CD4-positive, alpha-beta T cell (primary cell): ENCODE measurements at regions not wholly inside any gene's neighbourhood (a gene's known extent, or its start where the extent isn't known, plus 50 kb on each side); places are given as distances from the start of the nearest gene placed in this dataset.

Experiments
- ATAC-seq: fragments of 200-7000 bp; cut with Tn5 transposase; one replicate; pipeline ENCODE4 v1.10.0; 2022; ENCODE audit warnings: mild to moderate bottlenecking; ENCODE audit not compliant: poor library complexity
- CTCF ChIA-PET: fragments of 350-600 bp; sonication (Branson Sonifier 250); formaldehyde crosslinking; loops from one replicate; lab custom pipeline; 2021; ENCODE audit warnings: antibody characterized with exemption, inconsistent platforms; lab: Charles Lee
- POLR2A ChIA-PET: fragments of 350-600 bp; sonication (Branson Sonifier 250); formaldehyde crosslinking; loops from one replicate; lab custom pipeline; 2021; ENCODE audit warnings: antibody characterized with exemption, inconsistent platforms; lab: Charles Lee
- DNase-seq, 14 experiments: peaks; one replicate each; pipeline ENCODE4 v3.0.0-alpha.2; 2013 to 2020; ENCODE audit warnings: mixed read lengths in 2 of 14
- H3K27ac ChIP-seq, 2 donors: one replicate each; pipeline versions ENCODE4 v1.5.1 to v1.7.0; 2013; ENCODE audit warnings: low read length in 2 of 2, low read depth in 1 of 2, mild to moderate bottlenecking in 1 of 2
- H3K27me3 ChIP-seq, 2 experiments: 1 replicate in 1 of 2; 2 replicates in 1 of 2; pipeline versions ENCODE4 v1.6.1 to v1.7.0; 2013; ENCODE audit warnings: low read length in 2 of 2, control low read depth in 1 of 2, mild to moderate bottlenecking in 1 of 2, moderate library complexity in 1 of 2; ENCODE audit not compliant: insufficient read depth in 2 of 2, control insufficient read depth in 1 of 2
- H3K36me3 ChIP-seq: one replicate; pipeline ENCODE4 v1.6.1; 2013; ENCODE audit warnings: low read length, control low read depth; ENCODE audit not compliant: insufficient read depth
- H3K4me1 ChIP-seq: one replicate; pipeline ENCODE4 v1.6.1; 2013; ENCODE audit warnings: low read length, control low read depth; ENCODE audit not compliant: insufficient read depth
- H3K4me3 ChIP-seq: one replicate; pipeline ENCODE4 v1.5.1; 2013; ENCODE audit warnings: mild to moderate bottlenecking, low read length, moderate library complexity
- H3K9me3 ChIP-seq, 2 experiments: 1 replicate in 1 of 2; 2 replicates in 1 of 2; pipeline versions ENCODE4 v1.6.1 to v1.7.0; 2013; ENCODE audit warnings: low read length in 2 of 2, mild to moderate bottlenecking in 2 of 2, control low read depth in 1 of 2, moderate library complexity in 1 of 2; ENCODE audit not compliant: control insufficient read depth in 1 of 2, insufficient read depth in 1 of 2
- H3K27ac Mint-ChIP-seq: one replicate; pipeline ENCODE4 v1.8.0; 2020; ENCODE audit warnings: mixed read lengths
- H3K27me3 Mint-ChIP-seq: one replicate; pipeline ENCODE4 v1.8.0; 2021; ENCODE audit warnings: mixed read lengths
- H3K36me3 Mint-ChIP-seq: one replicate; pipeline ENCODE4 v1.8.0; 2021; ENCODE audit warnings: low read depth, mixed read lengths
- H3K4me1 Mint-ChIP-seq: one replicate; pipeline ENCODE4 v1.8.0; 2021; ENCODE audit warnings: low read depth, mixed read lengths
- H3K4me3 Mint-ChIP-seq: one replicate; pipeline ENCODE4 v1.8.0; 2020; ENCODE audit warnings: mild to moderate bottlenecking, mixed read lengths
- H3K9me3 Mint-ChIP-seq: one replicate; pipeline ENCODE4 v1.8.0; 2020; ENCODE audit warnings: mixed read lengths
- CTCF ChIP-seq: fragments of 200-600 bp; IDR thresholded peaks from one replicate; pipeline ENCODE4 v1.8.0; 2022; ENCODE audit warnings: antibody characterized with exemption, mild to moderate bottlenecking
- intact Hi-C, 2 experiments: fragments of 100-400 bp; cut with DNase I in 1 of 2; cut with micrococcal nuclease in 1 of 2; formaldehyde crosslinking; loops; one replicate each; pipeline versions ENCODE4 v1.15.1 to v1.9.0; 2023 to 2025; cut with DNase I, micrococcal nuclease

DNA sequence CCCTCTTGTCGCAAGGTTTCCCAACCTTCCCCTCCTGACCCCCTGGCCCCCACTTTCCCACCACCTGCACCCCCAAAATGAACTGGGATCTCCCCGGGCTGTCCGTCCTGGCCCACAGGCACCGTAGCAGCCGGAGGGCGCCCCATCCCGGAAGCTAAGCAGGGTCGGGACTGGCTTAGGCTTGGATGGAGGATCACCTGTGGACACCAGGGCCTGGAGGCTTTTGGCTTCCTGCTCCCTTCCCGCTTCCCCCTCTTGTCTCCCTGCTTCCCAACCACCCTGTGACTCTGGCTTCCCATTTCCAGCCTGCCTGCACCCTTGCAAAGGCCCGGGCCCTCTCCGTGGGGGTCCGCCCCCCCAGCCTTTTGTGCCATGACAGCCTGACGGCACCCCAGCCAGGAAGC lies 2291.3 kb downstream of the TP53TG3F start:
- Histone ChIP-seq H3K4me1 (no peaks in the 10 kb centered on the region), H3K36me3 (no peaks in the 10 kb centered on the region), H3K27me3 (no peaks in the 10 kb centered on the region), H3K27ac (no peak overlapping the region), H3K4me3 (no peak overlapping the region), H3K9me3 (peaks cover 66 to 95% of the 10 kb centered on the region in 2 experiments)
- intact Hi-C loops: no loop called here
- POLR2A ChIA-PET: no interaction called here
- Mint-ChIP-seq H3K9me3 (no peaks in the 10 kb centered on the region), H3K27me3 (no peaks in the 10 kb centered on the region), H3K27ac (no peak overlapping the region), H3K4me3 (no peak overlapping the region), H3K4me1 (no peaks in the 10 kb centered on the region), H3K36me3 (no peaks in the 10 kb centered on the region)
- CTCF ChIA-PET: no interaction called here
- no peak for TF ChIP-seq CTCF
- DNase-seq (no peak), ATAC-seq (no peak)

DNA sequence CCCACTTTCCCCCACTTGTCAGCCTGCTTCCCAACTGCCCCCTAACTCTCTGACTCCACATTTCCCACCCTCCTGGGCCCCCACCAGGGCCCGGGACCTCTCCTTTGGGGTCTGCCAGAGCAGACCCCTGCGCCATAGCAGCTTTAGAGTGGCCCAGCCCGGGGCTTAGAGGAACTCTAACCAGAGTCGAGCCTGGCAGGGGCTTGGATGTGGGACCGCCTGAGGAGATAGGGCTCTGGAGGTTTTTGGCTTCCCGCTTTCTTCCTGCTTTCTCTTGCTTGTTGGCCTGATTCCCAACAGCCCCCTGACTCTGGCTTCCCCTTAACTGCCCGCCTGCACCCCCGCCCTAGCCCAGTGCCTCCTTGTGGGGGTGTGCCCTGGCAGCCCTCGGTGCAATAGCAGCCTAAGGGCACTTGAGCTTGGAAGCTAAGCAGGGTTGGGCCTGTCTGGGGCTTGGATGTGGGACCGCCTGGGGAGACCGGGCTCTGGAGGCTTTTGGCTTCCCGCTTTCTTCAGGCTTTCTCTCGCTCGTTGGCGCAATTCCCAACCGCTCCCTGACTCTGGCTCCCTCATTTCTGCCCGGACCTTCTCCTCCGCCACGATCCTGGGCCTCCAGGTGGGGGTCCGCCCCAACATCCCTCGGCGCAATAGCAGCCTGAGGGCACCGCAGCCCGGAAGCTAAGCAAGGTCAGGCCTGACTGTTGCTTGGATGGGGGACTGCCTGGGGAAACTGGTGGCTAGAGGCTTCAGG lies 2292.0 kb downstream of the TP53TG3F start:
- ATAC-seq (no peak), DNase-seq (no peak)
- POLR2A ChIA-PET: no interaction called here
- intact Hi-C loops: no loop called here
- H3K27me3 Mint-ChIP-seq: no peaks in the 10 kb centered on the region
- H3K4me3 Mint-ChIP-seq: no peak overlapping the region
- no peak overlapping the region for H3K4me3 ChIP-seq
- no peaks in the 10 kb centered on the region for H3K27me3 ChIP-seq
- H3K9me3 ChIP-seq: peaks cover 61 to 89% of the 10 kb centered on the region in 2 experiments
- no peaks in the 10 kb centered on the region for H3K4me1 ChIP-seq
- TF ChIP-seq CTCF: no peak
- no peak overlapping the region for H3K27ac ChIP-seq
- no peaks in the 10 kb centered on the region for H3K36me3 ChIP-seq
- H3K9me3 Mint-ChIP-seq: no peaks in the 10 kb centered on the region
- CTCF ChIA-PET: no interaction called here
- no peak overlapping the region for H3K27ac Mint-ChIP-seq
- no peaks in the 10 kb centered on the region for H3K36me3 Mint-ChIP-seq
- no peaks in the 10 kb centered on the region for H3K4me1 Mint-ChIP-seq

DNA sequence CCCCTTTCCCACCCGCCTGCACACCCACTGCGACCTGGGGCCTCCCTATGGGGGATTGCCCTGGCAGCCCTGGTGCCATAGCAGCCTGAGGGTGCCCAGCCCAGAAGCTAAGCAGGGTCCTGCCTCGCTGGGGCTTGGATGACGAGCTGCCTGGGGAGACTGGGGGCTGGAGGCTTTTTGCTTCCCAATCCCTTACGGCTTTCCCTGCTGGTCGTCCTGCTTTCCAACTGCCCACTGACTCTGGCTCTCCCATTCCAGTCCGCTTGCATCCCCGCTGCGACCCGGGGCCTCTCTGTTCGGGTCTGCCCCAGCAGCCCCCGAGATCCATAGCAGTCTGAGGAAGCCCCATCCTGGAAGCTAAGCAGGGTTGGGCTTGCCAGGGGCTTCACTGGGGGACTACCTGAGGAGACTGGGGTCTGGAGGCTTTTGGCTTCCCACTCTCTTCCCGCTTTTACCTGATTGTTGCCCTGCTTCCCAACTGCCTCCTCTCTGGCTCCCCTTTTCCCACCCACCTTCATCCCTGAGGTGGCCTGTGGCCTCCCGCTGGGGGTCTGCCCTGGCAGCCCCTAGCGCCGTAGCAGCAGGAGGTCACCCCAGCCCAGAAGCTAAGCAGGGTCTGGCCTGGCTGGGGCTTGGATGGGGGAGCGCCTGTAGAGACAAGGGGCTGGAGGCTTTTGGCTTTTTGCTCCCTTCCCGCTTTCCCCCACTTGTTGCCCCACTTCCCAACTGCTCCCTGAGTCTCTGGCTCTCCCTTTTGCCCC lies 2292.8 kb downstream of the TP53TG3F start:
- H3K9me3 Mint-ChIP-seq: no peaks in the 10 kb centered on the region
- POLR2A ChIA-PET: no interaction called here

More for the DNA sequence above, 2292.8 kb downstream of the TP53TG3F start:
- ATAC-seq (no peak), DNase-seq (no peak)
- Histone ChIP-seq H3K27me3 (no peaks in the 10 kb centered on the region), H3K4me1 (no peaks in the 10 kb centered on the region), H3K36me3 (no peaks in the 10 kb centered on the region), H3K4me3 (no peak overlapping the region), H3K9me3 (peaks cover 56 to 80% of the 10 kb centered on the region in 2 experiments), H3K27ac (no peak overlapping the region)
- no peaks in the 10 kb centered on the region for H3K27me3 Mint-ChIP-seq
- intact Hi-C loops: no loop called here
- H3K4me1 Mint-ChIP-seq: no peaks in the 10 kb centered on the region
- no peaks in the 10 kb centered on the region for H3K36me3 Mint-ChIP-seq
- CTCF ChIA-PET: no interaction called here
- H3K27ac Mint-ChIP-seq: no peak overlapping the region
- H3K4me3 Mint-ChIP-seq: no peak overlapping the region
- no peak for TF ChIP-seq CTCF
